Endothelial cell of umbilical vein (primary cell): ENCODE measurements at regions not wholly inside any gene's neighbourhood (a gene's known extent, or its start where the extent isn't known, plus 50 kb on each side); places are given as distances from the start of the nearest gene placed in this dataset.

ENCODE experiments used
- CTCF ChIP-seq, 2 donors: IDR thresholded peaks; 1 replicate in 1 of 2; 2 replicates in 1 of 2; pipeline ENCODE4 v1.5.1; 2011; ENCODE audit warnings: low read length in 2 of 2, mild to moderate bottlenecking in 2 of 2, moderate library complexity in 2 of 2, control low read depth in 1 of 2, inconsistent platforms in 1 of 2, low read depth in 1 of 2; ENCODE audit not compliant: insufficient read depth in 1 of 2; ENCODE audit errors: extremely low read depth in 1 of 2
- EZH2 ChIP-seq: IDR thresholded peaks from 2 replicates; pipeline ENCODE4 v1.6.1; 2012; ENCODE audit warnings: borderline replicate concordance, low read depth, mild to moderate bottlenecking, moderate library complexity, low read length, inconsistent platforms; ENCODE audit not compliant: severe bottlenecking
- FOS ChIP-seq: IDR thresholded peaks from 2 replicates; pipeline ENCODE4 v1.6.1; 2011; ENCODE audit warnings: mild to moderate bottlenecking, low read length, moderate library complexity, borderline replicate concordance; ENCODE audit not compliant: insufficient read depth
- JUN ChIP-seq: IDR thresholded peaks from 2 replicates; pipeline ENCODE4 v1.6.1; 2011; ENCODE audit warnings: borderline replicate concordance, low read depth; ENCODE audit not compliant: insufficient read length, insufficient read depth
- MAX ChIP-seq: IDR thresholded peaks from 2 replicates; pipeline ENCODE4 v1.6.1; 2011; ENCODE audit not compliant: insufficient read depth, insufficient read length
- POLR2A ChIP-seq: IDR thresholded peaks from 2 replicates; pipeline ENCODE4 v1.6.1; 2012; ENCODE audit warnings: low read depth, mild to moderate bottlenecking, control low read depth, low read length
- POLR2AphosphoS5 ChIP-seq: IDR thresholded peaks from 2 replicates; pipeline ENCODE4 v1.6.1; 2012; ENCODE audit warnings: low read depth, mild to moderate bottlenecking, control low read depth, low read length, moderate library complexity; ENCODE audit not compliant: insufficient read depth

GRCh38 chr18:24995056-24995455, 356.9 kb downstream of the ZNF521 start:
- TF ChIP-seq CTCF (IDR thresholded peaks at IDR 0.05; ENCODE audit: extremely low read depth in 1 of 2, insufficient read depth in 1 of 2, low read depth in 1 of 2, low read length in 2 of 2), result no peak
- no peak for TF ChIP-seq POLR2A
- no peak for TF ChIP-seq EZH2
- no peak for TF ChIP-seq POLR2AphosphoS5
- TF ChIP-seq MAX, result no peak
- no peak for TF ChIP-seq JUN
- TF ChIP-seq FOS, result peak; percentile 34
